GM12892 (cell line): ENCODE measurements at regions not wholly inside any gene's neighbourhood (a gene's known extent, or its start where the extent isn't known, plus 50 kb on each side); places are given as distances from the start of the nearest gene placed in this dataset.

Source experiments
- POLR2A ChIP-seq: IDR thresholded peaks from 2 replicates; pipeline ENCODE4 v1.6.1; 2011; ENCODE audit warnings: low read depth, low read length, control low read depth
- TAF1 ChIP-seq: IDR thresholded peaks from 2 replicates; pipeline ENCODE4 v1.6.1; 2011; ENCODE audit warnings: low read depth, mild to moderate bottlenecking, control low read depth, low read length, borderline replicate concordance

GRCh38 chr6:8829296-8829695, 394.0 kb upstream of the SLC35B3 start:
- TF ChIP-seq POLR2A: no peak
- TF ChIP-seq TAF1: no peak
